Muscle of leg (tissue), 3 donors: ENCODE measurements at regions not wholly inside any gene's neighbourhood (a gene's known extent, or its start where the extent isn't known, plus 50 kb on each side); places are given as distances from the start of the nearest gene placed in this dataset.

Experiments
- DNase-seq: peaks from one replicate; pipeline ENCODE4 v3.0.0; 2013
- H3K27ac ChIP-seq: one replicate; pipeline ENCODE4 v1.5.1; 2013; ENCODE audit warnings: mild to moderate bottlenecking, low read length, control low read depth
- H3K27me3 ChIP-seq: one replicate; pipeline ENCODE4 v1.6.1; 2013; ENCODE audit warnings: low read length; ENCODE audit not compliant: control insufficient read depth, insufficient read depth
- H3K36me3 ChIP-seq: one replicate; pipeline ENCODE4 v1.6.1; 2013; ENCODE audit warnings: low read length; ENCODE audit not compliant: control insufficient read depth, insufficient read depth
- H3K4me1 ChIP-seq: one replicate; pipeline ENCODE4 v1.6.1; 2013; ENCODE audit warnings: low read length; ENCODE audit not compliant: control insufficient read depth, insufficient read depth
- H3K4me3 ChIP-seq: one replicate; pipeline ENCODE4 v1.5.1; 2013; ENCODE audit warnings: low read length, control low read depth
- H3K9me3 ChIP-seq: replicated peaks from 2 replicates; pipeline ENCODE4 v1.6.1; 2013; ENCODE audit warnings: low read depth, low read length; ENCODE audit not compliant: control insufficient read depth
- WGBS: methylation state at CpG from one replicate; pipeline ENCODE4 v1.1.5; 2013; ENCODE audit warnings: missing lambda C conversion rate; ENCODE audit not compliant: insufficient coverage; 5-methylcytosine and 5-hydroxymethylcytosine counted together

- Histone ChIP-seq H3K4me1 (no peaks in the 10 kb centered on the region), H3K27ac (no peak overlapping the region), H3K36me3 (no peaks in the 10 kb centered on the region), H3K9me3 (no peaks in the 10 kb centered on the region), H3K4me3 (no peak overlapping the region), H3K27me3 (no peaks in the 10 kb centered on the region)
- no peak for DNase-seq
- WGBS = no CpG with 5 or more reads among the region's 4 CpGs
These were observed 182.1 kb upstream of the CCDC68 start for GRCh38 chr18:55141318-55141717.

- WGBS = 41% methylated on average over 4 of the region's 4 CpGs
- DNase-seq = peak; percentile 22
- H3K9me3 ChIP-seq = no peaks in the 10 kb centered on the region
These were observed 180.6 kb upstream of the CCDC68 start for GRCh38 chr18:55139836-55140235.

GRCh38 chr18:55139307-55139706, 180.0 kb upstream of the CCDC68 start:
- H3K27ac ChIP-seq = no peak overlapping the region
- DNase-seq = no peak
- no peaks in the 10 kb centered on the region for H3K27me3 ChIP-seq
- H3K36me3 ChIP-seq = no peaks in the 10 kb centered on the region
- H3K9me3 ChIP-seq = no peaks in the 10 kb centered on the region
- H3K4me1 ChIP-seq = no peaks in the 10 kb centered on the region
- H3K4me3 ChIP-seq = no peak overlapping the region

More at GRCh38 chr18:55139836-55140235, 180.6 kb upstream of the CCDC68 start:
- H3K4me3 ChIP-seq = no peak overlapping the region
- H3K27ac ChIP-seq = no peak overlapping the region
- no peaks in the 10 kb centered on the region for H3K4me1 ChIP-seq
- no peaks in the 10 kb centered on the region for H3K27me3 ChIP-seq
- no peaks in the 10 kb centered on the region for H3K36me3 ChIP-seq

GRCh38 chr18:55138401-55138800, 179.1 kb upstream of the CCDC68 start:
- no peaks in the 10 kb centered on the region for H3K4me1 ChIP-seq
- no CpG with 5 or more reads among the region's 4 CpGs for WGBS
- no peak overlapping the region for H3K27ac ChIP-seq
- no peak overlapping the region for H3K4me3 ChIP-seq
- no peak for DNase-seq
- no peaks in the 10 kb centered on the region for H3K9me3 ChIP-seq
- no peaks in the 10 kb centered on the region for H3K36me3 ChIP-seq
- no peaks in the 10 kb centered on the region for H3K27me3 ChIP-seq

GRCh38 chr18:55137602-55138001, 178.3 kb upstream of the CCDC68 start:
- Histone ChIP-seq H3K9me3 (no peaks in the 10 kb centered on the region), H3K27me3 (no peaks in the 10 kb centered on the region), H3K4me3 (no peak overlapping the region), H3K27ac (no peak overlapping the region), H3K36me3 (no peaks in the 10 kb centered on the region), H3K4me1 (no peaks in the 10 kb centered on the region)
- WGBS = 60% methylated on average over 1 of the region's 2 CpGs
- no peak for DNase-seq

GRCh38 chr18:55136864-55137263, 177.6 kb upstream of the CCDC68 start:
- Histone ChIP-seq H3K36me3 (no peaks in the 10 kb centered on the region), H3K4me3 (no peak overlapping the region), H3K27me3 (no peaks in the 10 kb centered on the region), H3K4me1 (no peaks in the 10 kb centered on the region), H3K27ac (no peak overlapping the region), H3K9me3 (no peaks in the 10 kb centered on the region)
- 22% methylated on average over 4 of the region's 7 CpGs for WGBS
- no peak for DNase-seq

- DNase-seq = no peak
- Histone ChIP-seq H3K4me3 (no peak overlapping the region), H3K27ac (no peak overlapping the region), H3K4me1 (no peaks in the 10 kb centered on the region), H3K36me3 (no peaks in the 10 kb centered on the region), H3K9me3 (no peaks in the 10 kb centered on the region), H3K27me3 (no peaks in the 10 kb centered on the region)
- WGBS = 58% methylated on average over 5 of the region's 6 CpGs
These were observed 177.0 kb upstream of the CCDC68 start for GRCh38 chr18:55136258-55136657.

- no peaks in the 10 kb centered on the region for H3K36me3 ChIP-seq
- no peaks in the 10 kb centered on the region for H3K27me3 ChIP-seq
- no peak overlapping the region for H3K27ac ChIP-seq
- no peak overlapping the region for H3K4me3 ChIP-seq
- no peaks in the 10 kb centered on the region for H3K4me1 ChIP-seq
- H3K9me3 ChIP-seq = no peaks in the 10 kb centered on the region
- DNase-seq = no peak
- 93% methylated on average over 4 of the region's 6 CpGs for WGBS
These were observed 174.1 kb upstream of the CCDC68 start for GRCh38 chr18:55133378-55133777.

- Histone ChIP-seq H3K36me3 (no peaks in the 10 kb centered on the region), H3K27ac (no peak overlapping the region), H3K9me3 (no peaks in the 10 kb centered on the region), H3K4me3 (no peak overlapping the region), H3K4me1 (no peaks in the 10 kb centered on the region), H3K27me3 (no peaks in the 10 kb centered on the region)
- DNase-seq = no peak
- WGBS = 66% methylated on average over 2 of the region's 3 CpGs
These were observed 169.2 kb upstream of the CCDC68 start for GRCh38 chr18:55128437-55128836.

GRCh38 chr18:55124078-55124763, 165.0 kb upstream of the CCDC68 start:
- no peaks in the 10 kb centered on the region for H3K36me3 ChIP-seq
- H3K9me3 ChIP-seq = no peaks in the 10 kb centered on the region
- no peak overlapping the region for H3K4me3 ChIP-seq
- DNase-seq = peak; percentile 38
- WGBS = 80% methylated on average over 1 of the region's 4 CpGs
- no peak overlapping the region for H3K27ac ChIP-seq
- H3K4me1 ChIP-seq = no peaks in the 10 kb centered on the region
- no peaks in the 10 kb centered on the region for H3K27me3 ChIP-seq

GRCh38 chr18:55123361-55123760, 164.1 kb upstream of the CCDC68 start:
- Histone ChIP-seq H3K4me3 (no peak overlapping the region), H3K36me3 (no peaks in the 10 kb centered on the region), H3K27me3 (no peaks in the 10 kb centered on the region), H3K27ac (no peak overlapping the region), H3K4me1 (no peaks in the 10 kb centered on the region), H3K9me3 (no peaks in the 10 kb centered on the region)
- no peak for DNase-seq
